ENCODE measurements at regions not wholly inside any gene's neighbourhood (a gene's known extent, or its start where the extent isn't known, plus 50 kb on each side); places are given as distances from the start of the nearest gene placed in this dataset.

DNA sequence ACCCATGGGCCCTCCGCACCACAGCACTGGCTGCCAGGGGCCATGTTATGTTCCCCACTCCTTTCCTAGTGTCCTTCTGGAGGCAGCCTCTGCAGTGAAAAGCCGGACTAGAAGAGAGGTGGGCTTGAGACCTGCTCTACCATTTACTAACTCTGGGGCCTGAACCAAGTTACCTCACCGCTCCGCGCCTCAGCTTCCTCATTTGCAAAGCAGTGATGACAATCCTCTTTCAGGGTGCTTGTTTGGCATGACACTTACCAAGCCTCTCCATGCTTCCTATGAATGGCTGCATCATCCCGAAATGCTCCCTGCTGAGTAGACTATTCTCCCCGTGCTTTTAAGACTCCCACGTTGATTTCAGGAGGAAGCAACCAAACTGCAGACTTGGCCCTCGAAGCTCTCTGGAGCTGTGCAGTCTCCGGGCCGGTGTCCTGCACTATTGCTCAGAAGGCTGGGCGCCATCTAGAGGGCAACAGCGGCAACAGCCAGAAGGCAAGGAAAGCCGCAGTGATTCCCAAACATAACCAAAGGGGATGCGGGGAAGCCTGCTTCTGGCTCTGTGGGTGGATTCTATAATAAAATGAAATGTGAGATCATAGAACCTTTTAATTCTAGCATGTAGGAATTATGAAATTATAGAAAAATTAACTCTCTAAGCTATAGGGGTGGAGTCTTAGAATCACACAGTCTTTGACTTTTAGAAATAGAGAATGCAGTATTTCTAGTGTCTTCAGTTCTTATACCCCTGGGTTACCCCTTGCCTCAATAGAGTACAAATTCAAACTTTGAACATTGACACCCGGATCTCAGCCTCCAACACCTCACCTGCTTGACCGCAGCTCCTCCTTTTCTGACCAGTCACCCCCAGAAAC lies 599.8 kb upstream of the BRINP1 start:
- Mint-ChIP-seq H3K4me1 (ENCODE audit: low read depth, unreplicated experiment) (peaks cover 5% of the 10 kb centered on the region), H3K27ac (ENCODE audit: unreplicated experiment) (no peak overlapping the region), H3K27me3 (ENCODE audit: unreplicated experiment) (peaks cover 3% of the 10 kb centered on the region), H3K9me3 (ENCODE audit: unreplicated experiment) (no peaks in the 10 kb centered on the region), H3K36me3 (ENCODE audit: unreplicated experiment) (no peaks in the 10 kb centered on the region), H3K4me3 (ENCODE audit: unreplicated experiment) (no peak overlapping the region)
- DNase-seq, result peak; percentile 91
- TF ChIP-seq, protein P1, sequence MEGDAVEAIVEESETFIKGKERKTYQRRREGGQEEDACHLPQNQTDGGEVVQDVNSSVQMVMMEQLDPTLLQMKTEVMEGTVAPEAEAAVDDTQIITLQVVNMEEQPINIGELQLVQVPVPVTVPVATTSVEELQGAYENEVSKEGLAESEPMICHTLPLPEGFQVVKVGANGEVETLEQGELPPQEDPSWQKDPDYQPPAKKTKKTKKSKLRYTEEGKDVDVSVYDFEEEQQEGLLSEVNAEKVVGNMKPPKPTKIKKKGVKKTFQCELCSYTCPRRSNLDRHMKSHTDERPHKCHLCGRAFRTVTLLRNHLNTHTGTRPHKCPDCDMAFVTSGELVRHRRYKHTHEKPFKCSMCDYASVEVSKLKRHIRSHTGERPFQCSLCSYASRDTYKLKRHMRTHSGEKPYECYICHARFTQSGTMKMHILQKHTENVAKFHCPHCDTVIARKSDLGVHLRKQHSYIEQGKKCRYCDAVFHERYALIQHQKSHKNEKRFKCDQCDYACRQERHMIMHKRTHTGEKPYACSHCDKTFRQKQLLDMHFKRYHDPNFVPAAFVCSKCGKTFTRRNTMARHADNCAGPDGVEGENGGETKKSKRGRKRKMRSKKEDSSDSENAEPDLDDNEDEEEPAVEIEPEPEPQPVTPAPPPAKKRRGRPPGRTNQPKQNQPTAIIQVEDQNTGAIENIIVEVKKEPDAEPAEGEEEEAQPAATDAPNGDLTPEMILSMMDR (IDR thresholded peaks at IDR 0.05; ENCODE audit: partially characterized antibody, unreplicated experiment), result peak; percentile 84

DNA sequence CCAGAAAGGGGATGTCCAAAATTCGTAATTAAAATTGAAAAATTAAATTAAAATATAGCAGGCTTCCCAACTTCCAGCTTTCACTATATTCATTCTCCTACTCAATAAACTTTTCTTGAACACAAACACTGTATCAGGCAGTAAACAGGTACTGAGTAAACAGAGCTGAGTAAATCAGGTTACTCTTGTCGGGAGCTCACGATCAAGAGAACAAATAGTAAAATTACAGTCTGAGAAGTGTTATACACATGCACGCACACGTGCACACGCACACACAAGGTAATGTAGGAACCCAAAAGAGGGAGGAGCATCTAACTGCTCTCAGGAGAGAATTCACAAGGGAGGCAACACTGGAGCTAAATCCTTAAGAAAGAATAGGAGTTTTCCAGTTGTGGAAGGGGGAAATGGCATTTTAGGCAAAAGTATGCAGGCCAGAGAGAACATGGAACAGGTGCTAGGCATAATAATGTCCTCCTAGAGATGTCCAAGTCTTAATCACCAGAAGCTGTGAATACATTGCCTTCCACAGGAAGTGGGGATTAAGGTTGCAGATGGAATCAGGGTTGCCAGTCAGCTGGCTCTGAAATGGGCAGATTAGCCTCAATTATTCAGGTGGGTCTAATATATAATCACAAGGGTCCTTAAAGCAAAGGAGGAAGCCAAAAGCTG lies 598.8 kb upstream of the BRINP1 start:
- Mint-ChIP-seq H3K4me3 (ENCODE audit: unreplicated experiment) (no peak overlapping the region), H3K9me3 (ENCODE audit: unreplicated experiment) (no peaks in the 10 kb centered on the region), H3K36me3 (ENCODE audit: unreplicated experiment) (no peaks in the 10 kb centered on the region), H3K27ac (ENCODE audit: unreplicated experiment) (no peak overlapping the region), H3K4me1 (ENCODE audit: low read depth, unreplicated experiment) (peaks cover 2% of the 10 kb centered on the region), H3K27me3 (ENCODE audit: unreplicated experiment) (peaks cover 3% of the 10 kb centered on the region)
- no peak for DNase-seq
- TF ChIP-seq, protein P1 (IDR thresholded peaks at IDR 0.05; ENCODE audit: partially characterized antibody, unreplicated experiment), result no peak

DNA sequence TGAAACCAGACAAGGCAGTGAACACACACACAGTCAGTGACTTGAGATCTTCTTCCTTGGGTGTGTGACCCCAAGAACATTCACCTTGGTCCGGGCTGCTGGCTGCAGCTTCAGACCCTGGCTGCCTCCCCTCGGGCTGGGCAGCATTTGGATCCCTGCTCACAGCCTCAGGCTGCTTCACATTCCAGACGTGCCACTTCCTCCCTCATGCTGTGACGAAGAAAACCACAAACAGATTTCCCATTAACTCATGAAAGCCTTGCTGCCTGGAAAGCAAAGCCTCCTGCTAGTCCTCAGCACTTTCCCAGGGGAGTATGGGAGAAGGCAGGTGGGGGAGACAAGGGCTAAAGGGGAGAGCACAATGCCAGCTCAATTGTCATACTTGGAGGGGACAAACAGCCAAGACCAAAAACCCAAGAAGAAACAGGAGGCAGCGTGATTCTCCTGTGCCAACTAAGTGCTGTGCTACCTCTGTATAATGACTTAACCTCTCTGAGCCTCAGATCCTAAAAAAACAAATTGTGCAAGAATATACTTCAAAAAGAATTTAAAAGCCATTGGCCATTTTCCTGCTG lies 594.6 kb upstream of the BRINP1 start:
- no peaks in the 10 kb centered on the region for H3K9me3 Mint-ChIP-seq (ENCODE audit: unreplicated experiment)
- no peaks in the 10 kb centered on the region for H3K36me3 Mint-ChIP-seq (ENCODE audit: unreplicated experiment)
- peaks cover 4% of the 10 kb centered on the region for H3K27me3 Mint-ChIP-seq (ENCODE audit: unreplicated experiment)
- no peak overlapping the region for H3K4me3 Mint-ChIP-seq (ENCODE audit: unreplicated experiment)
- H3K4me1 Mint-ChIP-seq (ENCODE audit: low read depth, unreplicated experiment), result peaks cover 10% of the 10 kb centered on the region
- TF ChIP-seq, protein P1 (IDR thresholded peaks at IDR 0.05; ENCODE audit: partially characterized antibody, unreplicated experiment), result no peak
- no peak overlapping the region for H3K27ac Mint-ChIP-seq (ENCODE audit: unreplicated experiment)
- no peak for DNase-seq

DNA sequence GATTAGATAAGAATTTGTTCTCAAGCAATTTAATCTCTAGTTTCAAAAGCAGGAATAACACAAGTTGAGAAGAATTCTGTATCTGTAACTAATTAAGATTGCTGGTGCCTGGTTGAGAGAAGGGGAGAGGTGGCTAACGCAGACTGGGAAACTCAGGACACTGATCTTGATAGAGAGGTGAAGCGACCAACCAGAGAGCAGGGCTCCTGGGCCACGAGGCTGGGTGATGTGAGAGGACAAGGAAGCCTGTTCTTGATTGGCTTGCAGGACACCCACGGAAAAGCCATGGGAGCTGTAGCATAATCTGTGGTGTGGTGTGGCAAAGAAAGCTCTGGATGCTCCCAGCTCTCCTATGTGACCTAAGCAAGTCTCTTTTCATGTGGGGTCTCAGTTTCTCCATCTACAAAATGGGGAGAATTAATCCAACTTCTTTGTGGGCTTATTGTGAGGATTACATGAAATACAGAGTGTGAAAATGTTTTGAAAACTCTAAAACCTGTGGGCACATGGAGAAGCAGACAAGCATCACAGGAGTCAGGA lies 594.1 kb upstream of the BRINP1 start:
- peak; percentile 20 for DNase-seq
- Mint-ChIP-seq H3K27ac (ENCODE audit: unreplicated experiment) (no peak overlapping the region), H3K9me3 (ENCODE audit: unreplicated experiment) (no peaks in the 10 kb centered on the region), H3K36me3 (ENCODE audit: unreplicated experiment) (no peaks in the 10 kb centered on the region), H3K4me3 (ENCODE audit: unreplicated experiment) (no peak overlapping the region), H3K27me3 (ENCODE audit: unreplicated experiment) (peaks cover 4% of the 10 kb centered on the region), H3K4me1 (ENCODE audit: low read depth, unreplicated experiment) (peaks cover 10% of the 10 kb centered on the region)
- TF ChIP-seq, protein P1 (IDR thresholded peaks at IDR 0.05; ENCODE audit: partially characterized antibody, unreplicated experiment), result no peak

All from glutamatergic neuron (in vitro differentiated cells).